Fibroblast of gingiva (primary cell): ENCODE measurements at regions not wholly inside any gene's neighbourhood (a gene's known extent, or its start where the extent isn't known, plus 50 kb on each side); places are given as distances from the start of the nearest gene placed in this dataset.
"Not testable (repeated sequence)": the region's sequence is repeated elsewhere in the genome, so short reads cannot be mapped to it uniquely, and the experiment has no call there.

Source experiments
- DNase-seq: peaks from one replicate; pipeline ENCODE4 v3.0.0-alpha.2; 2011; ENCODE audit warnings: low read depth

- DNase-seq = no peak
Observed at GRCh38 chr2:186384226-186384625, 101.8 kb upstream of the ZC3H15 start.

GRCh38 chr2:186385638-186386201 lies 100.3 kb upstream of the ZC3H15 start:
- DNase-seq = not testable (repeated sequence)

GRCh38 chr2:186399082-186399644 lies 86.9 kb upstream of the ZC3H15 start:
- no peak for DNase-seq

- DNase-seq = no peak
Observed at GRCh38 chr2:186405842-186406241, 80.2 kb upstream of the ZC3H15 start.

- DNase-seq = no peak
Observed at GRCh38 chr2:186407611-186408010, 78.4 kb upstream of the ZC3H15 start.

GRCh38 chr2:186410802-186411201 lies 75.3 kb upstream of the ZC3H15 start:
- DNase-seq = no peak

- peak; percentile 98 for DNase-seq
Observed at GRCh38 chr2:186422226-186422625, 63.8 kb upstream of the ZC3H15 start.

GRCh38 chr2:186423481-186423880 lies 62.6 kb upstream of the ZC3H15 start:
- DNase-seq = no peak

- no peak for DNase-seq
Observed at GRCh38 chr2:186424265-186424664, 61.8 kb upstream of the ZC3H15 start.

GRCh38 chr2:186425576-186425975 lies 60.5 kb upstream of the ZC3H15 start:
- DNase-seq = no peak

- DNase-seq = no peak
Observed at GRCh38 chr2:186426153-186427016, 59.7 kb upstream of the ZC3H15 start.

GRCh38 chr2:186427017-186427350 lies 59.1 kb upstream of the ZC3H15 start:
- not testable (repeated sequence) for DNase-seq

GRCh38 chr2:186427970-186428369 lies 58.1 kb upstream of the ZC3H15 start:
- DNase-seq = peak; percentile 66

- DNase-seq = peak; percentile 7
Observed at GRCh38 chr2:186429104-186429503, 57.0 kb upstream of the ZC3H15 start.

GRCh38 chr2:186431306-186431705 lies 54.8 kb upstream of the ZC3H15 start:
- DNase-seq = no peak

- DNase-seq = no peak
Observed at GRCh38 chr2:186433040-186433439, 53.0 kb upstream of the ZC3H15 start.

GRCh38 chr2:186433777-186434432 lies 52.2 kb upstream of the ZC3H15 start:
- no peak for DNase-seq
